SU-DHL-6 (cell line): ENCODE measurements at regions not wholly inside any gene's neighbourhood (a gene's known extent, or its start where the extent isn't known, plus 50 kb on each side); places are given as distances from the start of the nearest gene placed in this dataset.

Source experiments
- CTCF ChIP-seq: fragments of 200-600 bp; sonication (generic); IDR thresholded peaks from one replicate; pipeline ENCODE4 v1.5.1; 2017; ENCODE audit warnings: antibody characterized with exemption, mild to moderate bottlenecking, low read length, moderate library complexity; ENCODE audit not compliant: insufficient read depth, poor library complexity, severe bottlenecking
- EZH2phosphoT487 ChIP-seq: fragments of 200-600 bp; sonication (generic), shearing (Covaris generic); conservative IDR thresholded peaks from 2 replicates; pipeline ENCODE4 v1.6.1; 2018; ENCODE audit warnings: mild to moderate bottlenecking, antibody characterized with exemption, low read length, moderate library complexity, mixed read lengths

DNA sequence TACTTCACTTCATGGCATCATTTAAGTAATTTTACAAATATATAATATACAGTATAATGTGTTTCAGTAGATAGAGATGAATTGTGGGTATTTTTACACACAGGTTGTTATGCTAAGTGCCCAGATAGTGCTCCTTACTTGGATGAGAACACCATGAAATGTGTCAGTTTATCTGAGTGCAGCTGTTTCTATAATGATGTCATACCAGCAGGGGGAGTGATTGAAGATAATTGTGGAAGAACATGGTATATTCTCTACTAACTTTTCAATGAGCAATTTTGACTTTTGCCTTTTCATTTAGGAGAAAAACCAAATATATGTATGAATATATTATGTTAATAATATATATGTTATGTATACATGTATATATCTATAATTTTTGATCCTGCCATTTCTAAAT lies 221.6 kb downstream of the LRRK2 start:
- TF ChIP-seq CTCF = peak; percentile 34
- no peak for TF ChIP-seq EZH2phosphoT487
